ENCODE measurements at regions not wholly inside any gene's neighbourhood (a gene's known extent, or its start where the extent isn't known, plus 50 kb on each side); places are given as distances from the start of the nearest gene placed in this dataset.

- no peak for TF ChIP-seq POLR2A (IDR thresholded peaks at IDR 0.05)
- TF ChIP-seq CTCF (IDR thresholded peaks at IDR 0.05) = no peak
- TF ChIP-seq EP300 (IDR thresholded peaks at IDR 0.05) = no peak
- peak in 1 of 4 donors; percentile 17 for TF ChIP-seq POLR2AphosphoS5 (IDR thresholded peaks at IDR 0.05)
Measured at GRCh38 chr20:10876558-10876957, 202.8 kb upstream of the JAG1 start.

All from sigmoid colon (tissue), 4 donors.